Neural cell (in vitro differentiated cells): ENCODE measurements at regions not wholly inside any gene's neighbourhood (a gene's known extent, or its start where the extent isn't known, plus 50 kb on each side); places are given as distances from the start of the nearest gene placed in this dataset.

Source experiments
- H2AFZ ChIP-seq: fragments of 200-600, 300-800 bp; sonication (generic), shearing (Covaris generic); 2 replicates; pipeline ENCODE4 v1.6.0; 2014; ENCODE audit warnings: low read depth, mild to moderate bottlenecking, antibody characterized with exemption, low read length, moderate library complexity
- H3F3A ChIP-seq: fragments of 200-600 bp; shearing (Covaris generic); 2 replicates; pipeline ENCODE4 v1.6.1; 2016; ENCODE audit warnings: mild to moderate bottlenecking, moderate library complexity, mixed read lengths, antibody characterized with exemption, low read length; ENCODE audit not compliant: insufficient read depth, poor library complexity, severe bottlenecking
- H3K27ac ChIP-seq: fragments of 200-600, 300-800 bp; sonication (generic), shearing (Covaris generic); 2 replicates; pipeline ENCODE4 v1.5.1; 2014; ENCODE audit warnings: mild to moderate bottlenecking, low read length, moderate library complexity
- H3K27me3 ChIP-seq: fragments of 300-800, 200-600 bp; sonication (generic), shearing (Covaris generic); 2 replicates; pipeline ENCODE4 v1.6.0; 2014; ENCODE audit warnings: mild to moderate bottlenecking, low read depth, low read length, moderate library complexity; ENCODE audit not compliant: insufficient read depth
- H3K36me3 ChIP-seq: fragments of 300-800, 200-600 bp; sonication (generic), shearing (Covaris generic); 2 replicates; pipeline ENCODE4 v1.5.1; 2014; ENCODE audit warnings: mild to moderate bottlenecking, antibody characterized with exemption, low read length, moderate library complexity; ENCODE audit not compliant: insufficient read depth
- H3K4me2 ChIP-seq: fragments of 300-800, 200-600 bp; sonication (generic), shearing (Covaris generic); 2 replicates; pipeline ENCODE4 v1.6.0; 2014; ENCODE audit warnings: mild to moderate bottlenecking, low read length
- H3K4me3 ChIP-seq: fragments of 300-800, 200-600 bp; sonication (generic), shearing (Covaris generic); 2 replicates; pipeline ENCODE4 v1.5.1; 2014; ENCODE audit warnings: mild to moderate bottlenecking, low read length, moderate library complexity
- H3K79me2 ChIP-seq: fragments of 200-600 bp; shearing (Covaris generic); replicated peaks from 2 replicates; pipeline ENCODE4 v1.6.0; 2014; ENCODE audit warnings: mild to moderate bottlenecking, low read length, moderate library complexity; ENCODE audit not compliant: insufficient read depth
- H3K9ac ChIP-seq: fragments of 300-800, 200-600 bp; sonication (generic), shearing (Covaris generic); 2 replicates; pipeline ENCODE4 v1.6.1; 2016; ENCODE audit warnings: mild to moderate bottlenecking, low read length, mixed read lengths
- H3K9me2 ChIP-seq: fragments of 200-600 bp; shearing (Covaris generic); 2 replicates; pipeline ENCODE4 v1.6.1; 2016; ENCODE audit warnings: mild to moderate bottlenecking, low read length, mixed read lengths; ENCODE audit not compliant: insufficient read depth
- H3K9me3 ChIP-seq: fragments of 200-600, 300-800 bp; sonication (generic), shearing (Covaris generic); 2 replicates; pipeline ENCODE4 v1.6.1; 2016; ENCODE audit warnings: mild to moderate bottlenecking, mixed run types, low read length, moderate library complexity, mixed read lengths
- H4K20me1 ChIP-seq: fragments of 200-600 bp; shearing (Covaris generic); 2 replicates; pipeline ENCODE4 v1.6.1; 2016; ENCODE audit warnings: mild to moderate bottlenecking, mixed run types; ENCODE audit not compliant: insufficient read depth
- EP300 ChIP-seq: fragments of 450-650 bp; conservative IDR thresholded peaks from 2 replicates; pipeline ENCODE4 v1.6.1; 2014; ENCODE audit warnings: antibody characterized with exemption, mild to moderate bottlenecking, moderate library complexity; ENCODE audit not compliant: poor library complexity, severe bottlenecking
- EZH2 ChIP-seq: fragments of 200-600, 300-800 bp; shearing (Covaris generic), sonication (generic); IDR thresholded peaks from 2 replicates; pipeline ENCODE4 v1.6.1; 2014; ENCODE audit warnings: antibody characterized with exemption, low read length, borderline replicate concordance, mild to moderate bottlenecking; ENCODE audit not compliant: insufficient read depth, poor library complexity, severe bottlenecking
- MXI1 ChIP-seq: fragments of 450-650 bp; conservative IDR thresholded peaks from 2 replicates; pipeline ENCODE4 v1.6.1; 2014; ENCODE audit warnings: antibody characterized with exemption, mild to moderate bottlenecking; ENCODE audit not compliant: poor library complexity, severe bottlenecking
- POLR2AphosphoS5 ChIP-seq: IDR thresholded peaks from 2 replicates; pipeline ENCODE4 v1.6.1; 2012
- RAD21 ChIP-seq: fragments of 450-650 bp; conservative IDR thresholded peaks from 2 replicates; pipeline ENCODE4 v1.6.1; 2014; ENCODE audit warnings: antibody characterized with exemption, mild to moderate bottlenecking, moderate library complexity
- SMC3 ChIP-seq: fragments of 450-650 bp; conservative IDR thresholded peaks from 2 replicates; pipeline ENCODE4 v1.6.1; 2014; ENCODE audit warnings: antibody characterized with exemption, mild to moderate bottlenecking, moderate library complexity; ENCODE audit not compliant: poor library complexity
- TAF1 ChIP-seq: IDR thresholded peaks from 2 replicates; pipeline ENCODE4 v1.6.1; 2012; ENCODE audit warnings: low read depth
- TF ChIP-seq, protein P1 (sequence below): IDR thresholded peaks from 2 replicates; pipeline ENCODE4 v1.6.1; 2012; ENCODE audit warnings: borderline replicate concordance
- TF ChIP-seq, protein P2 (sequence below): fragments of 450-650 bp; IDR thresholded peaks from 2 replicates; pipeline ENCODE4 v1.5.1; 2014; ENCODE audit warnings: antibody characterized with exemption, mild to moderate bottlenecking, moderate library complexity; ENCODE audit not compliant: poor library complexity, severe bottlenecking

DNA sequence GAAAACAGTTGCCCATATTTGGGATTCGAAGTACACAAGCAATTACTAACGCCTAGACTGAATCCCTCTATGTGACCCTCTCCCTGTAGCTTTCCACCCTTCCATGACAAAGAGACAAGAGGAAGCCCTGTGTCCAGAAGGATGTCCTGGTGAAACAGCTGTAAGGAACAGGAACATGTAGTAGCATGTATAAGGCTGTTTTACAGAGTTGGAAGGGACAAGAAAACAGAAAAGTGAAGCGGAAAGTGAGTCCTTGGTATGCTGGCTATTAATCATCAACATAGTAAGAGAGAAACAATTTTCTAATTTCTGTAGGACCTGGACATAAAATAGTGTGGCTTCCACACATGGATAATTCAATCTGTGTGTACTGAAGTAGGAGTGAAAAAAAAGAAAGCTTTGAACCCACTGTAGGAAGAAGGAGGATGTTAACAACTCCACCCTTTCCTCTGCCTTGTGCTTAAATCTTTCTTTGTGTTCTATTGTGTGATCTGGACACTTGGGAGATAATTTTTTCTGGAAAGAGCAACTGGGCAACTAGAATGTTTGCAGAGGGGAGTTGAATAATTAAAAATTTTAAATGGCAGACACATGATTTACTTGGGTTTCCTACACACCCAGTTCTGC is 162.3 kb upstream of the ZSWIM2 start:
- Histone ChIP-seq H3K27ac (no peak overlapping the region), H3K79me2 (no peaks in the 10 kb centered on the region), H4K20me1 (no peaks in the 10 kb centered on the region), H3K27me3 (no peaks in the 10 kb centered on the region), H3K4me3 (no peak overlapping the region), H2AFZ (no peak overlapping the region), H3K4me2 (no peak overlapping the region), H3K9ac (no peak overlapping the region), H3F3A (no peaks in the 10 kb centered on the region), H3K36me3 (no peaks in the 10 kb centered on the region), H3K9me2 (no peaks in the 10 kb centered on the region), H3K9me3 (no peaks in the 10 kb centered on the region)
- TF ChIP-seq TAF1 = no peak
- no peak for TF ChIP-seq MXI1
- TF ChIP-seq EZH2 = no peak
- TF ChIP-seq, protein P1, sequence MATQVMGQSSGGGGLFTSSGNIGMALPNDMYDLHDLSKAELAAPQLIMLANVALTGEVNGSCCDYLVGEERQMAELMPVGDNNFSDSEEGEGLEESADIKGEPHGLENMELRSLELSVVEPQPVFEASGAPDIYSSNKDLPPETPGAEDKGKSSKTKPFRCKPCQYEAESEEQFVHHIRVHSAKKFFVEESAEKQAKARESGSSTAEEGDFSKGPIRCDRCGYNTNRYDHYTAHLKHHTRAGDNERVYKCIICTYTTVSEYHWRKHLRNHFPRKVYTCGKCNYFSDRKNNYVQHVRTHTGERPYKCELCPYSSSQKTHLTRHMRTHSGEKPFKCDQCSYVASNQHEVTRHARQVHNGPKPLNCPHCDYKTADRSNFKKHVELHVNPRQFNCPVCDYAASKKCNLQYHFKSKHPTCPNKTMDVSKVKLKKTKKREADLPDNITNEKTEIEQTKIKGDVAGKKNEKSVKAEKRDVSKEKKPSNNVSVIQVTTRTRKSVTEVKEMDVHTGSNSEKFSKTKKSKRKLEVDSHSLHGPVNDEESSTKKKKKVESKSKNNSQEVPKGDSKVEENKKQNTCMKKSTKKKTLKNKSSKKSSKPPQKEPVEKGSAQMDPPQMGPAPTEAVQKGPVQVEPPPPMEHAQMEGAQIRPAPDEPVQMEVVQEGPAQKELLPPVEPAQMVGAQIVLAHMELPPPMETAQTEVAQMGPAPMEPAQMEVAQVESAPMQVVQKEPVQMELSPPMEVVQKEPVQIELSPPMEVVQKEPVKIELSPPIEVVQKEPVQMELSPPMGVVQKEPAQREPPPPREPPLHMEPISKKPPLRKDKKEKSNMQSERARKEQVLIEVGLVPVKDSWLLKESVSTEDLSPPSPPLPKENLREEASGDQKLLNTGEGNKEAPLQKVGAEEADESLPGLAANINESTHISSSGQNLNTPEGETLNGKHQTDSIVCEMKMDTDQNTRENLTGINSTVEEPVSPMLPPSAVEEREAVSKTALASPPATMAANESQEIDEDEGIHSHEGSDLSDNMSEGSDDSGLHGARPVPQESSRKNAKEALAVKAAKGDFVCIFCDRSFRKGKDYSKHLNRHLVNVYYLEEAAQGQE = no peak
- TF ChIP-seq POLR2AphosphoS5 = no peak
- no peak for TF ChIP-seq SMC3
- TF ChIP-seq, protein P2, sequence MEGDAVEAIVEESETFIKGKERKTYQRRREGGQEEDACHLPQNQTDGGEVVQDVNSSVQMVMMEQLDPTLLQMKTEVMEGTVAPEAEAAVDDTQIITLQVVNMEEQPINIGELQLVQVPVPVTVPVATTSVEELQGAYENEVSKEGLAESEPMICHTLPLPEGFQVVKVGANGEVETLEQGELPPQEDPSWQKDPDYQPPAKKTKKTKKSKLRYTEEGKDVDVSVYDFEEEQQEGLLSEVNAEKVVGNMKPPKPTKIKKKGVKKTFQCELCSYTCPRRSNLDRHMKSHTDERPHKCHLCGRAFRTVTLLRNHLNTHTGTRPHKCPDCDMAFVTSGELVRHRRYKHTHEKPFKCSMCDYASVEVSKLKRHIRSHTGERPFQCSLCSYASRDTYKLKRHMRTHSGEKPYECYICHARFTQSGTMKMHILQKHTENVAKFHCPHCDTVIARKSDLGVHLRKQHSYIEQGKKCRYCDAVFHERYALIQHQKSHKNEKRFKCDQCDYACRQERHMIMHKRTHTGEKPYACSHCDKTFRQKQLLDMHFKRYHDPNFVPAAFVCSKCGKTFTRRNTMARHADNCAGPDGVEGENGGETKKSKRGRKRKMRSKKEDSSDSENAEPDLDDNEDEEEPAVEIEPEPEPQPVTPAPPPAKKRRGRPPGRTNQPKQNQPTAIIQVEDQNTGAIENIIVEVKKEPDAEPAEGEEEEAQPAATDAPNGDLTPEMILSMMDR = no peak
- no peak for TF ChIP-seq RAD21
- no peak for TF ChIP-seq EP300

DNA sequence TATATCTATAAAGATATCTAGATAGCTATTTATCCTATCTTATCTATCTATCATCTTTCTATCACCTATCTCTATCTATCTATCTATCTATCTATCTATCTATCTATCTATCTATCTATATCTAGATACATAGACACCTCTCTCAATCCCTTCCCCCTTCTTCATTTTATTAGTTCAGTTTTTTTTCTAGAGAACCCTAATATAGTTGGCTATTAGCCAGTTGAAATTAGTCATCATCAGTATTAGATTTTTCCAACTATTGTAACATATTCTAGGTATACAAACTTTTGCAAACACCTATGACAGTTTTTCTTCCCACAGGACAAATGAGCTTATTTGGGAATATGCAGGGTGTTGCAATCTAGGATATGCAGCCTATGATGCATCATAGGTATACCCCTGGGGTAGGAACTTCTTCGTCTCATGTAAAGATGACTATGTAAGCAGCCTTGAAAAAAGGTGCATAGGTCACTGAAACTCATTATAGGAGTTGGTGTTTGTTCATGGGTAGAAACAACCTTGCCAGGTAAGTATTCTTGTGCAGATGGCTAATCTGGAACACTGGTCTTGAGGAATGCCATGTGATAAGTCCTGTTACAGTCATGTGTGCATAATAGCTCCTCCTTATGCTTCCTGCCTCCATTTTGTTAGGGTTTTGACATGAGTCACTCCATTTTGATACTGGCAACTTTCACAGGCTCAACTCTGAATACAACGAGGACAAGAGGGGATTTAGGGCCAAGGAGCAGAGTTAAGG is 160.7 kb upstream of the ZSWIM2 start:
- no peak overlapping the region for H3K4me2 ChIP-seq
- H2AFZ ChIP-seq = no peak overlapping the region
- no peaks in the 10 kb centered on the region for H4K20me1 ChIP-seq
- H3F3A ChIP-seq = no peaks in the 10 kb centered on the region
- no peaks in the 10 kb centered on the region for H3K9me3 ChIP-seq
- H3K79me2 ChIP-seq = no peaks in the 10 kb centered on the region
- no peak overlapping the region for H3K4me3 ChIP-seq
- no peak overlapping the region for H3K27ac ChIP-seq
- no peaks in the 10 kb centered on the region for H3K9me2 ChIP-seq
- H3K36me3 ChIP-seq = no peaks in the 10 kb centered on the region
- no peaks in the 10 kb centered on the region for H3K27me3 ChIP-seq
- no peak overlapping the region for H3K9ac ChIP-seq
- TF ChIP-seq, protein P2 = no peak
- no peak for TF ChIP-seq POLR2AphosphoS5
- TF ChIP-seq SMC3 = no peak
- TF ChIP-seq EP300 = no peak
- no peak for TF ChIP-seq TAF1
- no peak for TF ChIP-seq MXI1
- TF ChIP-seq, protein P1 = no peak
- TF ChIP-seq EZH2 = no peak
- no peak for TF ChIP-seq RAD21
